ENCODE measurements at regions not wholly inside any gene's neighbourhood (a gene's known extent, or its start where the extent isn't known, plus 50 kb on each side); places are given as distances from the start of the nearest gene placed in this dataset.

- intact Hi-C loops (cut with DNase I) = no loop called here
- DNase-seq = peak in 2 of 10 donors; percentile 39 to 54
Observed at GRCh38 chr7:155244675-155245074, 53.0 kb upstream of the INSIG1 start.

- intact Hi-C loops (cut with DNase I) = no loop called here
- peak in 2 of 10 donors; percentile 48 to 64 for DNase-seq
Observed at GRCh38 chr7:155247479-155248365, 50.0 kb upstream of the INSIG1 start.
